Endothelial cell of umbilical vein (primary cell): ENCODE measurements at regions not wholly inside any gene's neighbourhood (a gene's known extent, or its start where the extent isn't known, plus 50 kb on each side); places are given as distances from the start of the nearest gene placed in this dataset.

ENCODE experiments used
- BruUV-seq: library from RNA; stranded (reverse); fragments of 400-500 nt; replicated peaks from 2 replicates; lab custom pipeline; 2021; lab: Mats Ljungman, UMichigan
- CTCF ChIA-PET: fragments of 300-600, 350-600 bp; sonication (Branson Sonifier 250); formaldehyde crosslinking; loops from one replicate; lab custom pipeline; 2021; ENCODE audit warnings: antibody characterized with exemption, inconsistent platforms; lab: Charles Lee
- POLR2A ChIA-PET: fragments of 300-600, 350-600 bp; sonication (Branson Sonifier 250); formaldehyde crosslinking; loops from one replicate; lab custom pipeline; 2021; ENCODE audit warnings: antibody characterized with exemption, inconsistent platforms; lab: Charles Lee
- DNase-seq: peaks from one replicate; pipeline ENCODE4 v3.0.0-alpha.2; 2011; ENCODE audit warnings: low read depth, low spot score
- FAIRE-seq: peaks from 2 replicates; lab custom pipeline; 2011; peaks lifted over from hg19 to GRCh38; lab: Jason Lieb, UNC
- H2AFZ ChIP-seq: 2 replicates; pipeline ENCODE4 v1.6.0; 2012; ENCODE audit warnings: low read depth, low read length, control low read depth, inconsistent platforms
- H3K27ac ChIP-seq: 2 replicates; pipeline ENCODE4 v1.5.1; 2011; ENCODE audit warnings: low read depth, mild to moderate bottlenecking, control low read depth, low read length, moderate library complexity; ENCODE audit not compliant: insufficient read depth
- H3K27me3 ChIP-seq, 2 experiments: 2 replicates each; pipeline versions ENCODE4 v1.6.0 to v1.6.1; 2011; ENCODE audit warnings: low read length in 2 of 2, mixed read lengths in 1 of 2; ENCODE audit not compliant: control insufficient read depth in 2 of 2, insufficient read depth in 2 of 2
- H3K36me3 ChIP-seq, 2 experiments: 2 replicates in 1 of 2; 3 replicates in 1 of 2; pipeline ENCODE4 v1.5.1; 2011; ENCODE audit warnings: low read length in 2 of 2, mild to moderate bottlenecking in 1 of 2, moderate library complexity in 1 of 2; ENCODE audit not compliant: control insufficient read depth in 2 of 2, insufficient read depth in 2 of 2; ENCODE audit errors: extremely low read depth in 1 of 2
- H3K4me1 ChIP-seq: 3 replicates; pipeline ENCODE4 v1.5.1; 2011; ENCODE audit warnings: mild to moderate bottlenecking, low read length; ENCODE audit not compliant: control insufficient read depth, insufficient read depth; ENCODE audit errors: extremely low read depth
- H3K4me2 ChIP-seq: 2 replicates; pipeline ENCODE4 v1.6.1; 2011; ENCODE audit warnings: low read length, control low read depth, mixed read lengths; ENCODE audit not compliant: insufficient read depth
- H3K4me3 ChIP-seq, 3 experiments: fragments of 200-600 bp in 1 of 3; sonication (generic), shearing (Covaris generic) in 1 of 3; replicated peaks in 1 of 3; 2 replicates each; pipeline ENCODE4 v1.5.1; 2011 to 2016; ENCODE audit warnings: control low read depth in 3 of 3, low read length in 3 of 3, mild to moderate bottlenecking in 2 of 3, inconsistent platforms in 1 of 3, low read depth in 1 of 3, moderate library complexity in 1 of 3; ENCODE audit not compliant: insufficient read depth in 1 of 3
- H3K79me2 ChIP-seq: 2 replicates; pipeline ENCODE4 v1.6.0; 2012; ENCODE audit warnings: low read length, inconsistent platforms; ENCODE audit not compliant: control insufficient read depth, insufficient read depth
- H3K9ac ChIP-seq: replicated peaks from 2 replicates; pipeline ENCODE3; 2011; ENCODE audit warnings: low read length, control low read depth; ENCODE audit not compliant: insufficient read depth; ENCODE audit errors: extremely low read depth
- H3K9me1 ChIP-seq: replicated peaks from 3 replicates; pipeline ENCODE4 v1.6.0; 2011; ENCODE audit warnings: mild to moderate bottlenecking, low read length; ENCODE audit not compliant: control insufficient read depth, insufficient read depth; ENCODE audit errors: extremely low read depth
- H3K9me3 ChIP-seq: replicated peaks from 2 replicates; pipeline ENCODE4 v1.5.1; 2012; ENCODE audit warnings: low read length, inconsistent platforms; ENCODE audit not compliant: control insufficient read depth, insufficient read depth
- H4K20me1 ChIP-seq: replicated peaks from 2 replicates; pipeline ENCODE3; 2011; ENCODE audit warnings: mild to moderate bottlenecking, low read length; ENCODE audit not compliant: control insufficient read depth, insufficient read depth; ENCODE audit errors: extremely low read depth
- CTCF ChIP-seq, 2 donors: IDR thresholded peaks; 1 replicate in 1 of 2; 2 replicates in 1 of 2; pipeline ENCODE4 v1.5.1; 2011; ENCODE audit warnings: low read length in 2 of 2, mild to moderate bottlenecking in 2 of 2, moderate library complexity in 2 of 2, control low read depth in 1 of 2, inconsistent platforms in 1 of 2, low read depth in 1 of 2; ENCODE audit not compliant: insufficient read depth in 1 of 2; ENCODE audit errors: extremely low read depth in 1 of 2
- EZH2 ChIP-seq: IDR thresholded peaks from 2 replicates; pipeline ENCODE4 v1.6.1; 2012; ENCODE audit warnings: borderline replicate concordance, low read depth, mild to moderate bottlenecking, moderate library complexity, low read length, inconsistent platforms; ENCODE audit not compliant: severe bottlenecking
- FOS ChIP-seq: IDR thresholded peaks from 2 replicates; pipeline ENCODE4 v1.6.1; 2011; ENCODE audit warnings: mild to moderate bottlenecking, low read length, moderate library complexity, borderline replicate concordance; ENCODE audit not compliant: insufficient read depth
- GATA2 ChIP-seq: IDR thresholded peaks from 2 replicates; pipeline ENCODE4 v1.7.0; 2011; ENCODE audit warnings: low read depth, mild to moderate bottlenecking, moderate library complexity, mixed read lengths, low read length; ENCODE audit not compliant: insufficient read length, insufficient read depth
- JUN ChIP-seq: IDR thresholded peaks from 2 replicates; pipeline ENCODE4 v1.6.1; 2011; ENCODE audit warnings: borderline replicate concordance, low read depth; ENCODE audit not compliant: insufficient read length, insufficient read depth
- MAX ChIP-seq: IDR thresholded peaks from 2 replicates; pipeline ENCODE4 v1.6.1; 2011; ENCODE audit not compliant: insufficient read depth, insufficient read length
- MYC ChIP-seq: IDR thresholded peaks from one replicate; pipeline ENCODE4 v1.6.1; 2011; ENCODE audit warnings: mild to moderate bottlenecking, low read depth, low read length
- POLR2A ChIP-seq: IDR thresholded peaks from 2 replicates; pipeline ENCODE4 v1.6.1; 2012; ENCODE audit warnings: low read depth, mild to moderate bottlenecking, control low read depth, low read length
- POLR2AphosphoS5 ChIP-seq: IDR thresholded peaks from 2 replicates; pipeline ENCODE4 v1.6.1; 2012; ENCODE audit warnings: low read depth, mild to moderate bottlenecking, control low read depth, low read length, moderate library complexity; ENCODE audit not compliant: insufficient read depth
- dilution Hi-C: fragments of 300-500 bp; cut with MboI; formaldehyde crosslinking; loops from one replicate; pipeline ENCODE4 v1.15.0; 2019; ENCODE audit warnings: low sequenced_read_pairs; ENCODE audit not compliant: extremely low pct_ligation_motif_present
- intact Hi-C: fragments of 100-400 bp; cut with micrococcal nuclease; formaldehyde crosslinking; loops from one replicate; pipeline ENCODE4 v1.10.0; 2022

GRCh38 chr5:87868792-87869191 is 399.9 kb downstream of the TMEM161B start:
- H3K4me2 ChIP-seq, result no peak overlapping the region
- no peaks in the 10 kb centered on the region for H3K27me3 ChIP-seq
- no peak overlapping the region for H3K27ac ChIP-seq
- TF ChIP-seq MAX (no peak), GATA2 (no peak), EZH2 (no peak), FOS (no peak), POLR2A (no peak), POLR2AphosphoS5 (no peak), CTCF (IDR thresholded peaks at IDR 0.05; ENCODE audit: extremely low read depth in 1 of 2, insufficient read depth in 1 of 2, low read depth in 1 of 2, low read length in 2 of 2) (no peak), JUN (no peak), MYC (no peak)
- no peaks in the 10 kb centered on the region for H3K79me2 ChIP-seq
- no peaks in the 10 kb centered on the region for H3K9me1 ChIP-seq
- H2AFZ ChIP-seq, result no peak overlapping the region
- no peak overlapping the region for H3K9ac ChIP-seq
- dilution Hi-C loops, result no loop called here
- BruUV-seq, result no TSS peak
- H4K20me1 ChIP-seq, result no peaks in the 10 kb centered on the region
- H3K36me3 ChIP-seq, result no peaks in the 10 kb centered on the region
- POLR2A ChIA-PET, result no interaction called here
- no peaks in the 10 kb centered on the region for H3K4me1 ChIP-seq
- H3K4me3 ChIP-seq, result no peak overlapping the region
- intact Hi-C loops, result no loop called here
- DNase-seq, result no peak
- FAIRE-seq, result no peak
- no peaks in the 10 kb centered on the region for H3K9me3 ChIP-seq
- CTCF ChIA-PET, result no interaction called here
